ES-I3 (cell line): ENCODE measurements at regions not wholly inside any gene's neighbourhood (a gene's known extent, or its start where the extent isn't known, plus 50 kb on each side); places are given as distances from the start of the nearest gene placed in this dataset.
A peak's percentile ranks its signal among the peaks of the same experiment; 100 is the strongest.

Experiments
- H3K36me3 ChIP-seq: 2 replicates; pipeline ENCODE4 v1.6.1; 2013; ENCODE audit warnings: mild to moderate bottlenecking, low read length, control low read depth, moderate library complexity; ENCODE audit not compliant: insufficient read depth
- H3K4me1 ChIP-seq: 2 replicates; pipeline ENCODE4 v1.6.1; 2013; ENCODE audit warnings: mild to moderate bottlenecking, control low read depth, low read length; ENCODE audit not compliant: insufficient read depth
- H3K9ac ChIP-seq: 2 replicates; pipeline ENCODE4 v1.6.1; 2013; ENCODE audit warnings: low read depth, mild to moderate bottlenecking, low read length, moderate library complexity
- H3K9me3 ChIP-seq: 2 replicates; pipeline ENCODE4 v1.6.1; 2013; ENCODE audit warnings: mild to moderate bottlenecking, low read length, moderate library complexity; ENCODE audit not compliant: control insufficient read depth, insufficient read depth

DNA sequence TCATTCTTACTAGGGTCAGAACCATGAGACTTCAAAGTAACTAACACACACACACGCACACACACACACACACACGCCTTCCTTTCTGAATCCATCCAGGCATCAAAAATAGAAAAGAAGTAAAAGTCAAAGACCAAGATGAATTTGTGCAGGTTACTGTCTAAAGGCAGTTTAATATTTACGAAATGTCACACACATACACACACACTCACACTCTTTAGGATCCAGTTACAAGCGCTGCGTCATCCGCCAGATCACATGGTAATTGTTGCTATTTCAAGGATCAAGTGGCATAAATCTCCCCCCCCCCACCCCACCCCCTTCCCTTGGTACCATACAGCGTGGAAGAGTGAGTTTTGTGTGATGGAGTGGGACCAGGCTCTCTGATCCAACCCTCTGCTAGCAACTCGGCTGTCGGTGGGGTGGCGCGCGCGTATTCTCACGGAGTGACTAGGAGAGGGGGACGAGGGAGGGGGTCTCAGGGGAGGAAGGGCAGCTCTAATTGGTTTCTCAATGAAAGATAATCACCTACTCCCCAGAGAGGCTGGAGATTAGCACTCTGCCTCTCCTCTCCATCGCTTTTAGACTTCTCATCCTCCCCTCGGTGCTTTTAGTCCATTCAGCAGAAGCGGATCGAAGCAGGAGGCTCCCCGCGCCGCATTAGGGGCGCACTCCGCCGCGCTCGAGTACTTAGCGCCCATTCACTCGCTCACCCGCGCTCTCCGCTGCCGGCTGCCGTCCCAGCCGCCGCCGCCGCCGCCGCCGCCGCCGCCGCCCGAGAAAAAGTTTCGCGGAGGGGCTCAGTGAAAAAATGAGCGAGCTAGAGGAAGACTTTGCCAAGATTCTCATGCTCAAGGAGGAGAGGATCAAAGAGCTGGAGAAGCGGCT is 83.5 kb upstream of the PRKG1 start:
- Histone ChIP-seq H3K9ac (peak overlapping the region; percentile 81; the same call in 1 of the 2 replicates), H3K4me1 (peaks cover 12% of the 10 kb centered on the region; the same call in 1 of the 2 replicates), H3K9me3 (no peaks in the 10 kb centered on the region), H3K36me3 (no peaks in the 10 kb centered on the region)

DNA sequence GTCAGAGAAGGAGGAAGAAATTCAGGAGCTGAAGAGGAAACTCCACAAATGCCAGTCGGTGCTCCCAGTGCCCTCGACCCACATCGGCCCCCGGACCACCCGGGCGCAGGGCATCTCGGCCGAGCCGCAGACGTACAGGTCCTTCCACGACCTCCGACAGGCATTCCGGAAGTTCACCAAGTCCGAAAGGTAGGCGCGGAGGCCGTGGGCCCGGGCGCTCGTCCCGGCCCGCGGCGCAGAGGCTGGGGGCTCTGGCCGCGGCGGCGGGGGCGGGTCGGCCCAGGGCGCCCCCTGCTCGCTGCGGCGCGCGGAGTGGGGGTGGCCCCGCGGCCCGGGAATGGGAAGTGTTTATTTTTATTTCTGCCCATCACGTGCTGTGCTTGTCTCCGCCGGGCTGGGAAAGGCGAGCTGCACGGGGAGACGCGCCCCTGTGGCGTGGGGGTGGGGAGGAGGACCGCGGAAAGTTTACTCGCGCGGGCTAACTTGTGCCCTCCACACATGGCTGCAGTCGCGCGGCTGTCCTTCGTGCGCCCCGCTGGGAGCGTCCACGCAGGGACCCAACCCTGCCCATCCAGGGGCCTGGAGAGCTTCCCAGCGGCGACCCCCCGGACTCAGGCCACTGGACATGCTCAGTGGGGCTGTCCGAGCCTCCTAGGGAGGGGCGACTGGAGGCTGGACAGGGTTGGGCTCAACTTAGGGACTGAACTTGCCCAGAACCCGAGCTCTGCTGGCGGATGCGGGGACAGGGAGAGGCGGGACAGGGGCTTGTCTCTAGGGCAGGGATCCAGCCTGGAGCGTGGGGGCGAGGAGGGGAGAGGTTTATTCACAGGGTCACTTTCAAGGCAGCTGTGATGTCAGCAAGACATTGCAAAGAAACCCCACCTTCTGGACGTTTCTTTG is 82.6 kb upstream of the PRKG1 start:
- Histone ChIP-seq H3K36me3 (no peaks in the 10 kb centered on the region), H3K9ac (peak overlapping the region; percentile 81; the same call in 1 of the 2 replicates), H3K9me3 (no peaks in the 10 kb centered on the region), H3K4me1 (peaks cover 12% of the 10 kb centered on the region; the same call in 1 of the 2 replicates)

DNA sequence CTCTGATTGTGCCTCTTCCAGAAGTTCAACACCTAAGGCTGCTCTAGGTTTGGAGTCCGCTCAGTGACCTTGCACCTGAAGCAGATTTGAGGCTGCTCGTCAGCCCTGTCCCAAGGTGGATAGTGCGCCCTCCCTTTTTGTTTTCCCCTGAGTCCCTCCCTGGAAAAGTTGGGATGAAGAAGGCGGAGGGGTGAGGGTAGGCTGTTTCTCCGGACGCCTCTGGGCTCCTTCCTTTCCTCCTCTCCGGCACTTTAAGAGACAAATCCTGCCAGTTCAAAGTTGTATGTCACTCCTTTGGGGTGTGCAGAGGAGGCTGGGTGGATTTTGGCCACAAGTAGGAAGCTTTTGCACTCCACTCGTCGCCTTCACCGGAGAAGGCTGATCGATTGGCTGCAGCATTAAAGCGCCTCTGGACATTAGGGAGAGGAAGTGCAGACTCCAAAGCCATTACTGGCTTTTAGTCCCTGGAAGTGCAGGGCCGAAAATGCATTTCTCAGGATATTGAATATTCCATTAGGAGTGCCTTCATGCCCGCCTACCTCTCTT is 81.9 kb upstream of the PRKG1 start:
- Histone ChIP-seq H3K9me3 (no peaks in the 10 kb centered on the region), H3K4me1 (peaks cover 12% of the 10 kb centered on the region; the same call in 1 of the 2 replicates), H3K9ac (peak overlapping the region; percentile 81; the same call in 1 of the 2 replicates), H3K36me3 (no peaks in the 10 kb centered on the region)

DNA sequence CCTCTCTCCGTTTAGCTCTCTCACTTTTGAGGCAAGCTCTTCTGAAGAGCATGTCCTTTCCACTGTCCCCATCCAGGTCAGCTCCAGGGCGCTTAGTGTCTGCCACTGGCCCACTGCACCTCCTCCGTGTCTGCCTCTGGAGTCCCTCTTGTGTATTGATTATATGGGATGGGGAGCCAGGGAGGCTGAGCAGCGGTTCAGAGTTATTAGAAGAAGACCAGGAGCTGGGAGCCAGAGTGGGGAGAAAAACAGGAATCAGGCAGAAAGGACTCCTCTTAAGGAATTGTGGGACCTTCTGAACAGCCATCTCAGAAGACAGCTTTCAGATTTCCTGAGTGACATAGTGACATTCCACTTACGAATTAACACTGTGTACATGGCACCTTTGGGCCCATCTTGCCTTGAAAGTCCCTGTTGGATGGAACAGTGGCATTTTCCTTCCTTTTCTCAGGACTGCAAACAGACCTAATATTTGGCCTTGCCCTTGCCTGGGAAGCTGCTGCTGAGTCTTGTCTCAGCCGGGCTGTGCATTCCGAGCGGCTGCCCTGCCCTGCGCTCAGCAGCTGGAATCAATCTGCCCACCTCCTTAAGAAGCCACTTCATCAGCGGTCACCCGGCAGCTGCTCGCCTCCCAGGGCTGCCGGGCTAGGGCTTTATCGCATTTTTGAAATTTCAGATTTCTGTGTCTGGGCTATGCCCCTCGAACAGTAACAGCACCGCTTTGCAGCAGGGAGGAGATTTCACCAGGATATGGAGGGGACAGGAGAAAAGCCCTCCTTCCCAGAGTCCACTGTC is 81.1 kb upstream of the PRKG1 start:
- no peaks in the 10 kb centered on the region for H3K36me3 ChIP-seq
- H3K9ac ChIP-seq = peak overlapping the region; percentile 81; the same call in 1 of the 2 replicates
- peaks cover 12% of the 10 kb centered on the region; the same call in 1 of the 2 replicates for H3K4me1 ChIP-seq
- H3K9me3 ChIP-seq = no peaks in the 10 kb centered on the region

DNA sequence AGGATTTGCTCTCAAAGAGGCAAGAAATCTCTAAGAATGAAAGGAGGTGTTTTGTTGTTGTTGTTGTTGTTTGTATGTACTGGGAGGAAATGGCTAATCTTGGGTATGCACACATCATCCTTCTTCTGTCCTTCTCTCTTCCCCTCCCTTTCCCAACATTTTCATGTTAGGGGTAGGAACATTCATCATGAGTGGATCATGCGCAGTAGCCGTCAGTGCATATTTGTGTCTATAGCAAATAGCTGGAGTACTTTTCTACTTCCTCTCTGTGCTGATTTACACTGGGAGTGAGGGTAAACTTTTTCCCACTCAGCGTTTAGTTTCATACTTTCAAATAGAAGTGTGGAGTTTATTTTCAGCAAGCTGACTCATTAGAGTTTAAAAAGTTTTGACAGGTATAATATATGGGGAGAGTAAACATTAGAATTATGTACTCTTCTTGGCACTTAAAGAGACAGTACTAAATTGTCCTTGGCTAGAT is 80.5 kb upstream of the PRKG1 start:
- no peaks in the 10 kb centered on the region for H3K36me3 ChIP-seq
- H3K9ac ChIP-seq = peak overlapping the region; percentile 10; the same call in 1 of the 2 replicates
- H3K4me1 ChIP-seq = peaks cover 12% of the 10 kb centered on the region; the same call in 1 of the 2 replicates
- no peaks in the 10 kb centered on the region for H3K9me3 ChIP-seq

DNA sequence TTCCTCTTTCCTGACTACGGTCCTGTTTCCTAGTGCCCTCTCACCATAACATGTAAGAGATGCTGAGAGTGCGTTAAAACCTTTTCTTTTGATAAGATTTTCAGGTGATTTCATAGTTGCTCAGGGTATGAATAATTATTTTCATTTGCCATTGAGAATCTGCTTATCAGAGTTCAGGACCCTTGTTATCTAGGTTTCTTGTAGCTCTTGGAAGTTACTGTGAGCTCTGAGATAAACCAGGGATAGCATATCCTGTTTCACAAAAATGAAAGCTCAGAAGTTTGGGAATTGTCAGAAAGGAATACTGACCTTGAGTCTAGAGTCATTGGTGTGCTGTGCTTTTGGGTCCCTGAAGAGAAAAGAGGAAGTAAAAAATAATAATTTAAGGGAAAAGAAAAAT is 76.8 kb upstream of the PRKG1 start:
- Histone ChIP-seq H3K4me1 (peaks cover 12% of the 10 kb centered on the region; the same call in 1 of the 2 replicates), H3K9ac (no peak overlapping the region), H3K9me3 (no peaks in the 10 kb centered on the region), H3K36me3 (no peaks in the 10 kb centered on the region)

DNA sequence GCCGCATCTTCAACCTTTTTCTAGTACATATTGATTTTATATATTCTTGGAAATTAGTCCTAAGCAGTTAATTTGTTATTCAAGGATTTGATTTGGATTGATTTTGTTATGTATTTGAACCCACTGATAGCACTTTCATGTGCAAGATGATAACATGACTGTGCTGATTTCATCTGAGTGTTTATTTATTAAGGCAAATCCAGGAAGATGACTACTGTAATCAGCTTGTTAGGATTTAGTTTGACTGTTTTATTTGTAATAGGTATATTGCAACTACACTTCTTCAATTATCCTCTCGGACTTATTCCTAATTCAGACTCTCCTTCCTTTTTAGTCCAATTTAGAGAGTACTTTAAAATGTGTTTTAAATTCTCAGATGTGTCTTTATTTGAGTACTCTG is 75.1 kb upstream of the PRKG1 start:
- H3K36me3 ChIP-seq = no peaks in the 10 kb centered on the region
- no peak overlapping the region for H3K9ac ChIP-seq
- H3K4me1 ChIP-seq = no peaks in the 10 kb centered on the region
- H3K9me3 ChIP-seq = no peaks in the 10 kb centered on the region

DNA sequence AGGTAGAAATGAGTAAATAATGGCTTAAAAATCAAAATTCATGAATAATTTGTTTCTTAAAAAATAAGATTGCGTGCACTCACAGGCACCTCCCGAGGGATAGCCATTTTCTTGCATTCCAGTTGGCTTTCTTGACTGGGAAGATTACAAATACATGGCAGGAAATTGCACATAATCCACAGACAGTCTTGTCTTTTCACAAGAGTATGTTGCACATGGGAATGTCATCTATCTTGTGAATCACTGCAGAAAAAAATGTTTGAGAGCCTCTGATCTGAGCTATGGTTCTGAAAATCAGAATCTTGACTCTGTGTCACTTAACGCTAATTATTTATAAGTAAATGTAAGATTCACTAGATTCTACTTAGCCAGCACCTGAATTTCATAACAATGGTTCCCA is 74.1 kb upstream of the PRKG1 start:
- H3K9ac ChIP-seq = no peak overlapping the region
- no peaks in the 10 kb centered on the region for H3K36me3 ChIP-seq
- no peaks in the 10 kb centered on the region for H3K9me3 ChIP-seq
- H3K4me1 ChIP-seq = no peaks in the 10 kb centered on the region

DNA sequence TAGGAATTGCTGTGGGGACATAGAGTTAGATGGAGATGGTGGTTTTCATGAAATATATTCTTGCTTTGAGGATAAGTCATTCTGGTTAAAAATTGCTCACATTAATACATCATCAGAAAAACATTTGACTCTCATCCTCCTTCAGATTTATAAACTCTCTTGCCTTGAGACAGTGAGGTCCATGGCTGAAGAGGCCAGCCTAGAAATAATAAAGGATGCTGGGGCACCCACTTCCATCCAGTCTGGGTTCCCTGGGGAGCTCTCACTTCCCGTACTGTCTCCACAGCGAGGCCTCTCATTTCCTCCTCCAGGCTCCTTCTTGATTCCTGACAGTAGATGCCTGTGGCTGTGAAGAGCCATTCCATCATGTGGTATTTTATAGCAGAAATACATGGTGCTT is 73.3 kb upstream of the PRKG1 start:
- Histone ChIP-seq H3K9me3 (no peaks in the 10 kb centered on the region), H3K4me1 (0 out of 2 replicates have a peak, but pooled peaks cover under 1% of the 10 kb centered on the region), H3K9ac (no peak overlapping the region), H3K36me3 (no peaks in the 10 kb centered on the region)

DNA sequence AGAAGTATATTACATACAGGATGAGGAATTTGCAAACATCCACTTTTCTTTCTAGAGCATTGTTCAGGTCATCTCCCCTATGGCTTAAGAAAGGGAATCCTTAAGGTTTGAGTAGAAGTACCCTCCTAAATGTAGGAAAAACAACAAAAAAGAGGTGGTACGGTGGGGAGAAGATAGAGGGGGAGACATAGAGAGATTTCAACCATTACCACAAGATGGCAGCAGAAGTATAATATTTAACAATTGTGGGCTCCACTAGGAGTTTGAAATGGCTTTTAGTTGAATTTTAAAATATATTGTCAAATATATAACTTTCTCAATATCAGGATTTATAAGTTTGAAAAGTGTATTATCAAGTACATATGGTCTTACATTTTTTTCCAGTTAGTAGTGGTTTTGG is 72.7 kb upstream of the PRKG1 start:
- Histone ChIP-seq H3K4me1 (peaks cover 7% of the 10 kb centered on the region; the same call in 1 of the 2 replicates), H3K9ac (no peak overlapping the region), H3K9me3 (no peaks in the 10 kb centered on the region), H3K36me3 (no peaks in the 10 kb centered on the region)

DNA sequence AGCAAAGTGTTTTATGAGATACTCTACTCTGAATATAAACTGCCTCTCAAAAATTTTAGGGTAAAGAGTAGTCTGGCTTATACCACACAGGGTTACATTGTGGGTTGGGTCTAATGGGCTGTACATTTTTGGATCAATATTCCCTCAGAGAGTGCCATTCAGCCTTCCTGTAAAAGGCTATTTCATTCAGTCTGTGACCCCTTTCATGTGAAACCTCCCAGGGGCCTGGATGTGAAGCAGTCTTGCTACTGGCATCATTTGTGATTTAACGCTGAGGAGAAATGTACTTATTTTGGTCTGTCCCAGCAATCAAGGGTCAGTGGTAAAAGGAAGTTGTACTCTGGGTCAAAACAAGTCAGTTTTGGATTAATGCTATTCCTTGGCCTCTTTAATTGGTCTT is 71.8 kb upstream of the PRKG1 start:
- H3K9ac ChIP-seq = no peak overlapping the region

DNA sequence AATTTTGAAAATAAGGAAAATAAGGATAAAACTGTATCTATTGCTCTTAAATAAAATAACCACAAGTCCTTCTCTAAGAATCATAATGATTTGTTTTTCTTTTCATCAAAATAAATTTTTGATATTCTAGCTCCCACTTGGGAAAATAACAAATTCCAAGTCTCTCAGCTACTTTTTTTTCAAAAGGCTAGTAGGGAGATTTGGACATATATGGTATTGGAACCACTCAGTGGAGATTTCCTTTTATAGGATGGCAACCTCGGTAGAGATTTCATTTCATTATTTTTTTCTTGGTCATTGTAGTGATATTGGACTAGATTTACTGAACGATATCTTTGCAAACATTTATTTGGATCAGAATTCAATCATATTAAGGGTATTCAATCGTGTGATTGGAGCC is 69.5 kb upstream of the PRKG1 start:
- no peak overlapping the region for H3K9ac ChIP-seq
- H3K9me3 ChIP-seq = no peaks in the 10 kb centered on the region
- H3K36me3 ChIP-seq = no peaks in the 10 kb centered on the region
- peaks cover 7% of the 10 kb centered on the region; the same call in 1 of the 2 replicates for H3K4me1 ChIP-seq

More for the DNA sequence above, 71.8 kb upstream of the PRKG1 start:
- H3K9me3 ChIP-seq = no peaks in the 10 kb centered on the region
- H3K4me1 ChIP-seq = peaks cover 7% of the 10 kb centered on the region; the same call in 1 of the 2 replicates
- H3K36me3 ChIP-seq = no peaks in the 10 kb centered on the region

DNA sequence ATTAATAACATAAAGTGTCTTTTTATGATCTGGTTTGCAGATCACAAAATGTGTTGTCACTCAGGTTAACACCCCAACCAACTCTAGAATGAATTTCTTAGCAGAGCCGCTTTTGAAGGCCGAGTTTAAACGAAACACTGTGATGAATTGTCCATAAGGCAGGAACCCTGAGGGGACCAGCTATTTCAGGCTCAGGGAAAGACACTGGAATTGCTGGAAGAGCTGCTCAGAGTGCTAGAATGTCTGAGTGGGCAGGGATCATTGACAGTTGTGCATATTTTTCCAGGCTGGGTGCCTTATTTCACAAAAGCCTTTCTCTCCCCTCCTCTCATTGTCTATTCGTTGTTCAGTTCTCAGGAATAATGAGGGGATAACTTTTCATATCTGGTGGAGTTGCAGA is 68.7 kb upstream of the PRKG1 start:
- H3K36me3 ChIP-seq = no peaks in the 10 kb centered on the region
- H3K9me3 ChIP-seq = no peaks in the 10 kb centered on the region
- no peak overlapping the region for H3K9ac ChIP-seq
- H3K4me1 ChIP-seq = peaks cover 7% of the 10 kb centered on the region; the same call in 1 of the 2 replicates
